Kidney epithelial cell (primary cell): ENCODE measurements at regions not wholly inside any gene's neighbourhood (a gene's known extent, or its start where the extent isn't known, plus 50 kb on each side); places are given as distances from the start of the nearest gene placed in this dataset.
"Not testable (repeated sequence)": the region's sequence is repeated elsewhere in the genome, so short reads cannot be mapped to it uniquely, and the experiment has no call there.

ENCODE experiments used
- DNase-seq: peaks from one replicate; pipeline ENCODE4 v3.0.0-alpha.2; 2010; ENCODE audit warnings: low read depth
- H3K27me3 ChIP-seq: 2 replicates; pipeline ENCODE4 v1.6.0; 2011; ENCODE audit warnings: low read length; ENCODE audit not compliant: control insufficient read depth, insufficient read depth
- H3K36me3 ChIP-seq: 2 replicates; pipeline ENCODE4 v1.5.1; 2011; ENCODE audit warnings: low read length; ENCODE audit not compliant: control insufficient read depth, insufficient read depth
- H3K4me3 ChIP-seq: 2 replicates; pipeline ENCODE4 v1.5.1; 2011; ENCODE audit warnings: low read depth, mild to moderate bottlenecking, control low read depth, low read length
- TF ChIP-seq, protein P1 (sequence below): IDR thresholded peaks from 2 replicates; pipeline ENCODE4 v1.5.1; 2011; ENCODE audit warnings: mild to moderate bottlenecking, moderate library complexity, low read length, control low read depth, inconsistent platforms; ENCODE audit not compliant: insufficient read depth, poor library complexity, severe bottlenecking

DNA sequence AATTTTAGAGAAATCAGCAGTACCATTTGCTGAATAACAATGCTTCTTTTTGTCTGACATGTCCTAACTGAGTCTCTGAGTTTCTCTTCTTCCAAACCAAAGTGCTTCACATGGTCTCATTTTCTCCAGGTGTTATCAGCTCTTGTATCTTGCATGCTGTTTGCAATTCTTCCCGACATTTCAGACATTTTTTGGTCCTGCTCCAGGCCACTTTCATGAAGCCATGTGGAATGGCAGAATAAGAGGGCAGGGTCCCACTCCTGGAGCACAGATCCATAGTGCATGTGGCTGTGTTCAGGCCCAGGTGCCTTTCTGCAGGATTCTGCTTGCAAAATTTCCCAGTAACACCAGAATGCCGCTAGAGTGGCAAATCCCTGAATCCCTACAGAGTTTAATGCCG lies 916.2 kb downstream of the NXPH1 start:
- TF ChIP-seq, protein P1, sequence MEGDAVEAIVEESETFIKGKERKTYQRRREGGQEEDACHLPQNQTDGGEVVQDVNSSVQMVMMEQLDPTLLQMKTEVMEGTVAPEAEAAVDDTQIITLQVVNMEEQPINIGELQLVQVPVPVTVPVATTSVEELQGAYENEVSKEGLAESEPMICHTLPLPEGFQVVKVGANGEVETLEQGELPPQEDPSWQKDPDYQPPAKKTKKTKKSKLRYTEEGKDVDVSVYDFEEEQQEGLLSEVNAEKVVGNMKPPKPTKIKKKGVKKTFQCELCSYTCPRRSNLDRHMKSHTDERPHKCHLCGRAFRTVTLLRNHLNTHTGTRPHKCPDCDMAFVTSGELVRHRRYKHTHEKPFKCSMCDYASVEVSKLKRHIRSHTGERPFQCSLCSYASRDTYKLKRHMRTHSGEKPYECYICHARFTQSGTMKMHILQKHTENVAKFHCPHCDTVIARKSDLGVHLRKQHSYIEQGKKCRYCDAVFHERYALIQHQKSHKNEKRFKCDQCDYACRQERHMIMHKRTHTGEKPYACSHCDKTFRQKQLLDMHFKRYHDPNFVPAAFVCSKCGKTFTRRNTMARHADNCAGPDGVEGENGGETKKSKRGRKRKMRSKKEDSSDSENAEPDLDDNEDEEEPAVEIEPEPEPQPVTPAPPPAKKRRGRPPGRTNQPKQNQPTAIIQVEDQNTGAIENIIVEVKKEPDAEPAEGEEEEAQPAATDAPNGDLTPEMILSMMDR: no peak
- Histone ChIP-seq H3K4me3 (no peak overlapping the region), H3K36me3 (no peaks in the 10 kb centered on the region), H3K27me3 (no peaks in the 10 kb centered on the region)
- no peak for DNase-seq

- no peak for DNase-seq
- Histone ChIP-seq H3K36me3 (no peaks in the 10 kb centered on the region), H3K27me3 (no peaks in the 10 kb centered on the region), H3K4me3 (no peak overlapping the region)
- TF ChIP-seq, protein P1: no peak
Measured at GRCh38 chr7:9391221-9391620, 957.8 kb downstream of the NXPH1 start.

- Histone ChIP-seq H3K36me3 (no peaks in the 10 kb centered on the region), H3K4me3 (no peak overlapping the region), H3K27me3 (no peaks in the 10 kb centered on the region)
- TF ChIP-seq, protein P1: no peak
- DNase-seq: no peak
Measured at GRCh38 chr7:9391984-9392383, 958.6 kb downstream of the NXPH1 start.

DNA sequence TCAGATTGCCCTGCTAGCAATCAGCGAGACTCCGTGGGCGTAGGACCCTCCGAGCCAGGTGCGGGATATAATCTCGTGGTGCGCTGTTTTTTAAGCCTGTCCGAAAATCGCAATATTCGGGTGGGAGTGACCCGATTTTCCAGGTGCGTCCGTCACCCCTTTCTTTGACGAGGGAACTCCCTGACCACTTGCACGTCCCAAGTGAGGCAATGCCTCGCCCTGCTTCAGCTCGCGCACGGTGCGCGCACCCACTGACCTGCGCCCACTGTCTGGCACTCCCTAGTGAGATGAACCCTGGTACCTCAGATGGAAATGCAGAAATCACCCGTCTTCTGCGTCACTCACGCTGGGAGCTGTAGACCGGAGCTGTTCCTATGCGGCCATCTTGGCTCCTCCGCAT lies 971.0 kb downstream of the NXPH1 start:
- not testable (repeated sequence) for H3K27me3 ChIP-seq, DNase-seq, H3K36me3 ChIP-seq, H3K4me3 ChIP-seq

DNA sequence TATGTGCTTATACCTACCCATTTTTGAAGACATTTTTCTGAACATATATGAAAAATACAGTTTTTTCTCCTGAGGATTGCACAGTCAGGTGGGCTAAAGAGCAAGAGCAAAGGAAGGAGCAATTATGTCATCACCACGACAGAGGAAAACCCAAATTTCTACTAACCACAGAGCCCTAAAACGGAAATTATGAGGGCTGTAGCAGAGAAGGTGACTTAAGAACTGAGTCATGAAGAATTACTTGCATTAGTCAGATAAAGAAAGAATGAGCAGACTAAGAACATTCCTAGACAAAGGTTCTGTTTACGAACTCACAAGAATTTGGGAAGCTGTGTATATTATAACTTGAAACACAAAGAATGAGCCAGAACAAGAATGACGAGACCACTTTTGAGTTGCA lies 974.4 kb downstream of the NXPH1 start:
- H3K4me3 ChIP-seq: no peak overlapping the region
- no peaks in the 10 kb centered on the region for H3K36me3 ChIP-seq
- TF ChIP-seq, protein P1: no peak
- peak; percentile 44 for DNase-seq
- no peaks in the 10 kb centered on the region for H3K27me3 ChIP-seq

GRCh38 chr7:9453521-9453920 lies 1020.1 kb downstream of the NXPH1 start:
- no peaks in the 10 kb centered on the region for H3K27me3 ChIP-seq
- TF ChIP-seq, protein P1: no peak
- H3K36me3 ChIP-seq: no peaks in the 10 kb centered on the region
- H3K4me3 ChIP-seq: no peak overlapping the region
- DNase-seq: no peak

DNA sequence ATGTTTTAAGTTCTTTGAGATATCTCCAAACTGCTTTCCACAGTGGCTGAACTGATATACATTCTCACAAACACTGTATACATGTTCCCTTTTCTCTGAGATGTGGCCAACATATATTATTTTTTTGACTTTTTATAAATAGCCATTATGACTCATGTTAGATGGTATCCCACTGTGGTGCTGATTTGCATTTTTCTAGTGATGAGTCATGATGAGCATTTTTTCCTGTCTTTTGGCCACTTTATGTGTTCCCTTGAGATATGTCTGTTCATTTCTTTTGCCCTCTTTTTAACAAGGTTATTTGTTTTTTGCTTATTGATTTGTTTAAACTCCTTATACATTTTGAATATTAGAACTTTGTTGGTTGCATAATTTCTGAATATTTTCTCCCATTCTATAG lies 1055.1 kb downstream of the NXPH1 start:
- TF ChIP-seq, protein P1: no peak
- H3K27me3 ChIP-seq: no peaks in the 10 kb centered on the region
- no peaks in the 10 kb centered on the region for H3K36me3 ChIP-seq
- DNase-seq: peak; percentile 55
- H3K4me3 ChIP-seq: no peak overlapping the region
